ENCODE measurements at regions not wholly inside any gene's neighbourhood (a gene's known extent, or its start where the extent isn't known, plus 50 kb on each side); places are given as distances from the start of the nearest gene placed in this dataset.

DNA sequence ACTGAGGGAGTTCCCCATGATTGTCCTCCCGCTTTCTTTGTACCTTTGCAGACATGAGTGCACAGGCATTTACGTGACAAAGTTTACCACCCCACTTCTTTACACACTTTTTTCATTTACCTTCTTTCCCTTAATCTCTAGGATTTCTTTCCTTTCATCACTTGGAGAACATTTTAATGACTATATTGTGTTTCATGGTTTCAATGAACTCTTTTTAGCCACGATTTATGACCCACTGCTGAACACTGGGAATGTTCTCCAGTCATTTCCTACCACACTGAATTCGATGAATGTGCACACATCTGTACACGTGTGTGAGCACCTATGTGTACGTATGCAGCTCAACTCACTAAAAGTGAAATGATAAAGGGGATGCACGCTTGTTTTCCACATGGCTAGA is 371.7 kb upstream of the IGFBP3 start:
- no peak overlapping the region for H3K9ac ChIP-seq (ENCODE audit: low read depth in 1 of 3, low read length in 3 of 3)
- H3K9me3 ChIP-seq (ENCODE audit: control insufficient read depth in 3 of 3, low read length in 3 of 3), result peaks cover 0 to 5% (median 0%) of the 10 kb centered on the region in 3 donors
- no peak overlapping the region for H3K27ac ChIP-seq (ENCODE audit: low read depth, low read length)
- no peak overlapping the region for H3K4me3 ChIP-seq (ENCODE audit: low read length in 3 of 3)
- peaks cover 0 to 6% (median 2%) of the 10 kb centered on the region in 3 donors for H3K4me1 ChIP-seq (ENCODE audit: control insufficient read depth in 3 of 3, insufficient read depth in 3 of 3, low read length in 3 of 3)
- H3K36me3 ChIP-seq (ENCODE audit: control insufficient read depth in 3 of 3, insufficient read depth in 3 of 3, low read length in 3 of 3), result no peaks in the 10 kb centered on the region
- no peaks in the 10 kb centered on the region for H3K27me3 ChIP-seq (ENCODE audit: control insufficient read depth in 3 of 3, insufficient read depth in 3 of 3, low read length in 3 of 3)

- Histone ChIP-seq H3K4me3 (ENCODE audit: low read length in 3 of 3) (no peak overlapping the region), H3K9me3 (ENCODE audit: control insufficient read depth in 3 of 3, low read length in 3 of 3) (no peaks in the 10 kb centered on the region), H3K36me3 (ENCODE audit: control insufficient read depth in 3 of 3, insufficient read depth in 3 of 3, low read length in 3 of 3) (no peaks in the 10 kb centered on the region), H3K27ac (ENCODE audit: low read depth, low read length) (no peak overlapping the region), H3K27me3 (ENCODE audit: control insufficient read depth in 3 of 3, insufficient read depth in 3 of 3, low read length in 3 of 3) (no peaks in the 10 kb centered on the region), H3K4me1 (ENCODE audit: control insufficient read depth in 3 of 3, insufficient read depth in 3 of 3, low read length in 3 of 3) (peaks cover 0 to 6% (median 2%) of the 10 kb centered on the region in 3 donors), H3K9ac (ENCODE audit: low read depth in 1 of 3, low read length in 3 of 3) (no peak overlapping the region)
Measured at GRCh38 chr7:46291601-46292150, 370.6 kb upstream of the IGFBP3 start.

- H3K9ac ChIP-seq (ENCODE audit: low read depth in 1 of 3, low read length in 3 of 3), result no peak overlapping the region
- no peak overlapping the region for H3K27ac ChIP-seq (ENCODE audit: low read depth, low read length)
- no peaks in the 10 kb centered on the region for H3K36me3 ChIP-seq (ENCODE audit: control insufficient read depth in 3 of 3, insufficient read depth in 3 of 3, low read length in 3 of 3)
Measured at GRCh38 chr7:46291050-46291438, 370.0 kb upstream of the IGFBP3 start.

GRCh38 chr7:46290374-46291049 is 369.4 kb upstream of the IGFBP3 start:
- Histone ChIP-seq H3K27ac (ENCODE audit: low read depth, low read length) (no peak overlapping the region), H3K4me3 (ENCODE audit: low read length in 3 of 3) (no peak overlapping the region), H3K36me3 (ENCODE audit: control insufficient read depth in 3 of 3, insufficient read depth in 3 of 3, low read length in 3 of 3) (no peaks in the 10 kb centered on the region), H3K27me3 (ENCODE audit: control insufficient read depth in 3 of 3, insufficient read depth in 3 of 3, low read length in 3 of 3) (no peaks in the 10 kb centered on the region), H3K9ac (ENCODE audit: low read depth in 1 of 3, low read length in 3 of 3) (no peak overlapping the region), H3K9me3 (ENCODE audit: control insufficient read depth in 3 of 3, low read length in 3 of 3) (no peaks in the 10 kb centered on the region), H3K4me1 (ENCODE audit: control insufficient read depth in 3 of 3, insufficient read depth in 3 of 3, low read length in 3 of 3) (peaks cover 0 to 6% (median 2%) of the 10 kb centered on the region in 3 donors)

More at GRCh38 chr7:46291050-46291438, 370.0 kb upstream of the IGFBP3 start:
- H3K27me3 ChIP-seq (ENCODE audit: control insufficient read depth in 3 of 3, insufficient read depth in 3 of 3, low read length in 3 of 3), result no peaks in the 10 kb centered on the region
- no peak overlapping the region for H3K4me3 ChIP-seq (ENCODE audit: low read length in 3 of 3)
- no peaks in the 10 kb centered on the region for H3K9me3 ChIP-seq (ENCODE audit: control insufficient read depth in 3 of 3, low read length in 3 of 3)
- H3K4me1 ChIP-seq (ENCODE audit: control insufficient read depth in 3 of 3, insufficient read depth in 3 of 3, low read length in 3 of 3), result peaks cover 0 to 6% (median 2%) of the 10 kb centered on the region in 3 donors

- Histone ChIP-seq H3K4me3 (ENCODE audit: low read length in 3 of 3) (no peak overlapping the region), H3K27me3 (ENCODE audit: control insufficient read depth in 3 of 3, insufficient read depth in 3 of 3, low read length in 3 of 3) (no peaks in the 10 kb centered on the region), H3K36me3 (ENCODE audit: control insufficient read depth in 3 of 3, insufficient read depth in 3 of 3, low read length in 3 of 3) (no peaks in the 10 kb centered on the region), H3K9me3 (ENCODE audit: control insufficient read depth in 3 of 3, low read length in 3 of 3) (no peaks in the 10 kb centered on the region), H3K9ac (ENCODE audit: low read depth in 1 of 3, low read length in 3 of 3) (no peak overlapping the region), H3K4me1 (ENCODE audit: control insufficient read depth in 3 of 3, insufficient read depth in 3 of 3, low read length in 3 of 3) (peaks cover 0 to 6% (median 2%) of the 10 kb centered on the region in 3 donors), H3K27ac (ENCODE audit: low read depth, low read length) (no peak overlapping the region)
Measured at GRCh38 chr7:46288861-46289260, 367.8 kb upstream of the IGFBP3 start.

GRCh38 chr7:46288010-46288409 is 366.9 kb upstream of the IGFBP3 start:
- Histone ChIP-seq H3K4me1 (ENCODE audit: control insufficient read depth in 3 of 3, insufficient read depth in 3 of 3, low read length in 3 of 3) (peaks cover 0 to 6% (median 2%) of the 10 kb centered on the region in 3 donors), H3K9ac (ENCODE audit: low read depth in 1 of 3, low read length in 3 of 3) (no peak overlapping the region), H3K27me3 (ENCODE audit: control insufficient read depth in 3 of 3, insufficient read depth in 3 of 3, low read length in 3 of 3) (no peaks in the 10 kb centered on the region), H3K36me3 (ENCODE audit: control insufficient read depth in 3 of 3, insufficient read depth in 3 of 3, low read length in 3 of 3) (no peaks in the 10 kb centered on the region), H3K4me3 (ENCODE audit: low read length in 3 of 3) (no peak overlapping the region), H3K9me3 (ENCODE audit: control insufficient read depth in 3 of 3, low read length in 3 of 3) (no peaks in the 10 kb centered on the region), H3K27ac (ENCODE audit: low read depth, low read length) (no peak overlapping the region)

GRCh38 chr7:46286957-46287356 is 365.9 kb upstream of the IGFBP3 start:
- Histone ChIP-seq H3K4me3 (ENCODE audit: low read length in 3 of 3) (no peak overlapping the region), H3K27me3 (ENCODE audit: control insufficient read depth in 3 of 3, insufficient read depth in 3 of 3, low read length in 3 of 3) (no peaks in the 10 kb centered on the region), H3K27ac (ENCODE audit: low read depth, low read length) (no peak overlapping the region), H3K9ac (ENCODE audit: low read depth in 1 of 3, low read length in 3 of 3) (no peak overlapping the region), H3K4me1 (ENCODE audit: control insufficient read depth in 3 of 3, insufficient read depth in 3 of 3, low read length in 3 of 3) (peaks cover 0 to 6% (median 2%) of the 10 kb centered on the region in 3 donors), H3K36me3 (ENCODE audit: control insufficient read depth in 3 of 3, insufficient read depth in 3 of 3, low read length in 3 of 3) (no peaks in the 10 kb centered on the region), H3K9me3 (ENCODE audit: control insufficient read depth in 3 of 3, low read length in 3 of 3) (no peaks in the 10 kb centered on the region)

DNA sequence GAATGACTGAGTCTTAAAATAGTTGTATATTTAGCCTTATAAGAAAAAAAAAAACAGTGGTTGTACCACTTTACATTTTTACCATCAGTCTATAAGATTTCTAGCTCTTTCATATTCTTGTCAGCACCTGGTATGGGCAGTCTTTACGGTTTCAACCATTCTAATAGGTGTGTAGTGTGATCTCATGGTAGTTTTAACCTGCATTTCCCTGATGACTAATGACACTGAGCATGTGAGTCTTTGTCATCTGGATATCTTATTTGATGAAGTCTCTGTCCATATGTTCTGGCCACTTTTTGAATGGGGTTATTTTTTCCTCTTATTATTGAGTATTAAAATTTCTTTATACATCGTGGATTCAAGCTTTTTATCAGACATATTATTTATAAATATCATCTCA is 365.3 kb upstream of the IGFBP3 start:
- H3K27me3 ChIP-seq (ENCODE audit: control insufficient read depth in 3 of 3, insufficient read depth in 3 of 3, low read length in 3 of 3), result no peaks in the 10 kb centered on the region
- H3K36me3 ChIP-seq (ENCODE audit: control insufficient read depth in 3 of 3, insufficient read depth in 3 of 3, low read length in 3 of 3), result no peaks in the 10 kb centered on the region
- H3K4me3 ChIP-seq (ENCODE audit: low read length in 3 of 3), result no peak overlapping the region
- H3K4me1 ChIP-seq (ENCODE audit: control insufficient read depth in 3 of 3, insufficient read depth in 3 of 3, low read length in 3 of 3), result peaks cover 0 to 5% (median 2%) of the 10 kb centered on the region in 3 donors
- no peak overlapping the region for H3K9ac ChIP-seq (ENCODE audit: low read depth in 1 of 3, low read length in 3 of 3)
- H3K27ac ChIP-seq (ENCODE audit: low read depth, low read length), result no peak overlapping the region
- no peaks in the 10 kb centered on the region for H3K9me3 ChIP-seq (ENCODE audit: control insufficient read depth in 3 of 3, low read length in 3 of 3)

DNA sequence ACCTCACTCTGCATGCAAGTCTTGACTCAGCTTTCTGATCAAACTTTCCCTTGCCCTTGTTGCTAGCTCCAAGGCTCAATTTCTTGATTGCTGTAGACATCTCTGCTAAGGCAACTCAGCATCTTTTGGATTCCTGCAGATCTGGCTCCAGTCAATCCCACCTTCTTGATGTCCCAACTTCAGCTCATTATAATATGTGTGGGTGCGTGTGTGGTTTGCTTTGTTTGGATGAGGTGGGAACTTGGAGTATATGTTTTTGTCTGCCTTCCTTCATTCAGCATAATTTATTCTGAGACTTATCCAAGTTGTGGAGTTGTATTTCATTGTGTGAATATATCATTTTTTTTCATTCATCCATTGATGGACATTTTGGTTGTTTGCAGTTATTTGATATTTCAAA is 364.8 kb upstream of the IGFBP3 start:
- H3K9ac ChIP-seq (ENCODE audit: low read depth in 1 of 3, low read length in 3 of 3), result no peak overlapping the region
- H3K4me1 ChIP-seq (ENCODE audit: control insufficient read depth in 3 of 3, insufficient read depth in 3 of 3, low read length in 3 of 3), result peaks cover 0 to under 1% (median 0%) of the 10 kb centered on the region in 3 donors
- H3K27me3 ChIP-seq (ENCODE audit: control insufficient read depth in 3 of 3, insufficient read depth in 3 of 3, low read length in 3 of 3), result no peaks in the 10 kb centered on the region
- no peaks in the 10 kb centered on the region for H3K9me3 ChIP-seq (ENCODE audit: control insufficient read depth in 3 of 3, low read length in 3 of 3)
- H3K4me3 ChIP-seq (ENCODE audit: low read length in 3 of 3), result no peak overlapping the region
- no peaks in the 10 kb centered on the region for H3K36me3 ChIP-seq (ENCODE audit: control insufficient read depth in 3 of 3, insufficient read depth in 3 of 3, low read length in 3 of 3)
- no peak overlapping the region for H3K27ac ChIP-seq (ENCODE audit: low read depth, low read length)

GRCh38 chr7:46283852-46284251 is 362.8 kb upstream of the IGFBP3 start:
- H3K9ac ChIP-seq (ENCODE audit: low read depth in 1 of 3, low read length in 3 of 3), result no peak overlapping the region
- no peak overlapping the region for H3K4me3 ChIP-seq (ENCODE audit: low read length in 3 of 3)
- H3K36me3 ChIP-seq (ENCODE audit: control insufficient read depth in 3 of 3, insufficient read depth in 3 of 3, low read length in 3 of 3), result no peaks in the 10 kb centered on the region
- H3K4me1 ChIP-seq (ENCODE audit: control insufficient read depth in 3 of 3, insufficient read depth in 3 of 3, low read length in 3 of 3), result no peaks in the 10 kb centered on the region
- H3K27me3 ChIP-seq (ENCODE audit: control insufficient read depth in 3 of 3, insufficient read depth in 3 of 3, low read length in 3 of 3), result no peaks in the 10 kb centered on the region
- no peaks in the 10 kb centered on the region for H3K9me3 ChIP-seq (ENCODE audit: control insufficient read depth in 3 of 3, low read length in 3 of 3)
- no peak overlapping the region for H3K27ac ChIP-seq (ENCODE audit: low read depth, low read length)

Measured in skeletal muscle tissue (tissue), 3 donors.